ENCODE measurements at regions not wholly inside any gene's neighbourhood (a gene's known extent, or its start where the extent isn't known, plus 50 kb on each side); places are given as distances from the start of the nearest gene placed in this dataset.

GRCh38 chr2:196551014-196551413, 88.5 kb upstream of the CCDC150 start:
- intact Hi-C loops (cut with micrococcal nuclease) = no loop called here
- ATAC-seq (ENCODE audit: low read depth) = no peak
- Mint-ChIP-seq H3K4me3 (no peak overlapping the region), H3K4me1 (no peaks in the 10 kb centered on the region), H3K9me3 (ENCODE audit: insufficient read depth) (no peaks in the 10 kb centered on the region), H3K27me3 (peaks cover 20% of the 10 kb centered on the region), H3K27ac (no peak overlapping the region)
- Histone ChIP-seq H3K4me1 (ENCODE audit: control insufficient read depth in 2 of 2, insufficient read depth in 2 of 2, low read length in 2 of 2) (no peaks in the 10 kb centered on the region), H4K20me1 (ENCODE audit: control insufficient read depth, insufficient read depth, low read length, poor library complexity, severe bottlenecking) (no peaks in the 10 kb centered on the region), H3K4me2 (replicated peaks; ENCODE audit: low read depth, low read length, poor library complexity, severe bottlenecking) (no peak overlapping the region), H3K9me3 (ENCODE audit: control extremely low read depth in 1 of 3, control insufficient read depth in 2 of 3, insufficient read depth in 1 of 3, low read length in 2 of 3) (no peaks in the 10 kb centered on the region), H3K36me3 (replicated peaks in 1 of 2; ENCODE audit: control extremely low read depth in 1 of 2, control insufficient read depth in 1 of 2, extremely low read depth in 1 of 2, insufficient read depth in 2 of 2, low read length in 1 of 2) (no peaks in the 10 kb centered on the region), H2AFZ (ENCODE audit: insufficient read depth, low read depth, low read length, poor library complexity, severe bottlenecking) (no peak overlapping the region), H3K27ac (ENCODE audit: low read length in 2 of 2) (no peak overlapping the region), H3K9ac (ENCODE audit: low read length) (no peak overlapping the region), H3K79me2 (ENCODE audit: control insufficient read depth, insufficient read depth, low read length) (no peaks in the 10 kb centered on the region), H3K4me3 (ENCODE audit: control extremely low read depth in 1 of 5, extremely low read depth in 1 of 5, insufficient read depth in 1 of 5, low read depth in 2 of 5, low read length in 4 of 5) (no peak overlapping the region), H3K27me3 (replicated peaks in 1 of 4; ENCODE audit: control extremely low read depth in 1 of 4, control insufficient read depth in 3 of 4, insufficient read depth in 4 of 4, low read length in 3 of 4) (peaks cover 0 to 7% (median 0%) of the 10 kb centered on the region in 4 experiments)
- ChIA-PET CTCF (no interaction called here), POLR2A (no interaction called here)
- DNase-seq = no peak
- TF ChIP-seq EZH2 (IDR thresholded peaks at IDR 0.05; ENCODE audit: borderline replicate concordance, insufficient read depth, low read depth, low read length, poor library complexity, severe bottlenecking) = no peak
- TF ChIP-seq CTCF (IDR thresholded peaks at IDR 0.05) = no peak

DNA sequence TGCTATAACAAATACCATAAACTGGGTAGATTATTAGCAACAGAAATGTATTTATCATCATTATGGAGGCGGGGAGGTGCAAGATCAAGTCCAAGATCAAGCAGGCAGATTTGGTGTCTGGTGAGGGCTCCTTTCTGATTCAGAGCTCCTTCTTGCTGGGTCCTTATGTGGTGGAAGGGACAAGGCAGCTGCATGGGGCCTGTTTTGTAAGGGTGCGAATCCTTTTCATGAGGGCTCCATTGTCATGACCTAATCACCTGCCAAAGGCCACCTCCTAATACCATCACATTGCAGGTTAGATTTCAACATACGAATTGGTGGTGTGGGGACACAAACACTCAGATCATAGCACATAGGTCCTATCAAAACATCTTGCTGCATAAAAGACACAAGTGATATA, 84.4 kb upstream of the CCDC150 start:
- no peaks in the 10 kb centered on the region for H3K4me1 ChIP-seq (ENCODE audit: control insufficient read depth in 2 of 2, insufficient read depth in 2 of 2, low read length in 2 of 2)
- intact Hi-C loops (cut with micrococcal nuclease) = no loop called here
- ATAC-seq (ENCODE audit: low read depth) (no peak), DNase-seq (no peak)
- no peaks in the 10 kb centered on the region for H4K20me1 ChIP-seq (ENCODE audit: control insufficient read depth, insufficient read depth, low read length, poor library complexity, severe bottlenecking)
- ChIA-PET POLR2A (no interaction called here), CTCF (no interaction called here)
- peaks cover 0 to 7% (median 0%) of the 10 kb centered on the region in 4 experiments for H3K27me3 ChIP-seq (replicated peaks in 1 of 4; ENCODE audit: control extremely low read depth in 1 of 4, control insufficient read depth in 3 of 4, insufficient read depth in 4 of 4, low read length in 3 of 4)
- Mint-ChIP-seq H3K4me3 (no peak overlapping the region), H3K27me3 (peaks cover 6% of the 10 kb centered on the region), H3K4me1 (no peaks in the 10 kb centered on the region), H3K9me3 (ENCODE audit: insufficient read depth) (no peaks in the 10 kb centered on the region), H3K27ac (no peak overlapping the region)
- no peak overlapping the region for H3K4me2 ChIP-seq (replicated peaks; ENCODE audit: low read depth, low read length, poor library complexity, severe bottlenecking)
- WGBS (ENCODE audit: insufficient coverage) = no CpG with 5 or more reads among the region's 3 CpGs
- peaks cover 0 to 2% (median 0%) of the 10 kb centered on the region in 3 donors for H3K9me3 ChIP-seq (ENCODE audit: control extremely low read depth in 1 of 3, control insufficient read depth in 2 of 3, insufficient read depth in 1 of 3, low read length in 2 of 3)
- H3K79me2 ChIP-seq (ENCODE audit: control insufficient read depth, insufficient read depth, low read length) = no peaks in the 10 kb centered on the region
- no peak overlapping the region for H2AFZ ChIP-seq (ENCODE audit: insufficient read depth, low read depth, low read length, poor library complexity, severe bottlenecking)
- no peaks in the 10 kb centered on the region for H3K36me3 ChIP-seq (replicated peaks in 1 of 2; ENCODE audit: control extremely low read depth in 1 of 2, control insufficient read depth in 1 of 2, extremely low read depth in 1 of 2, insufficient read depth in 2 of 2, low read length in 1 of 2)
- TF ChIP-seq EZH2 (IDR thresholded peaks at IDR 0.05; ENCODE audit: borderline replicate concordance, insufficient read depth, low read depth, low read length, poor library complexity, severe bottlenecking) = no peak
- TF ChIP-seq CTCF (IDR thresholded peaks at IDR 0.05) = no peak
- no peak overlapping the region for H3K9ac ChIP-seq (ENCODE audit: low read length)
- H3K4me3 ChIP-seq (ENCODE audit: control extremely low read depth in 1 of 5, extremely low read depth in 1 of 5, insufficient read depth in 1 of 5, low read depth in 2 of 5, low read length in 4 of 5) = no peak overlapping the region
- no peak overlapping the region for H3K27ac ChIP-seq (ENCODE audit: low read length in 2 of 2)
